HEK293 (cell line): ENCODE measurements at regions not wholly inside any gene's neighbourhood (a gene's known extent, or its start where the extent isn't known, plus 50 kb on each side); places are given as distances from the start of the nearest gene placed in this dataset.

Experiments
- CTCF ChIA-PET: fragments of 350-600 bp; formaldehyde crosslinking; extraction: SDS; loops from one replicate; lab custom pipeline; 2021; ENCODE audit warnings: antibody characterized with exemption; lab: Yijun Ruan, JAX
- POLR2A ChIA-PET: fragments of 300-600 bp; formaldehyde crosslinking; extraction: SDS; loops from one replicate; lab custom pipeline; 2020; ENCODE audit warnings: antibody characterized with exemption, inconsistent platforms; lab: Yijun Ruan, JAX
- H3K27ac ChIP-seq: fragments of 200-500 bp; sonication (Bioruptor generic); 2 replicates; pipeline ENCODE4 v1.5.1; 2014; ENCODE audit warnings: low read depth, low read length, control low read depth, inconsistent platforms; ENCODE audit errors: extremely low read depth
- H3K36me3 ChIP-seq, 2 experiments: fragments of 200-500 bp in 1 of 2; sonication (Bioruptor generic) in 1 of 2; 1 replicate in 1 of 2; 2 replicates in 1 of 2; pipeline ENCODE4 v1.5.1; 2014 to 2017; ENCODE audit warnings: inconsistent platforms in 2 of 2, low read length in 2 of 2; ENCODE audit not compliant: control insufficient read depth in 2 of 2, insufficient read depth in 1 of 2
- H3K4me1 ChIP-seq: fragments of 200-500 bp; sonication (Bioruptor generic); 2 replicates; pipeline ENCODE4 v1.5.1; 2014; ENCODE audit warnings: mild to moderate bottlenecking, low read length, inconsistent platforms; ENCODE audit not compliant: control insufficient read depth, insufficient read depth
- H3K4me3 ChIP-seq: 2 replicates; pipeline ENCODE4 v1.5.1; 2011; ENCODE audit warnings: low read depth, mild to moderate bottlenecking, control low read depth, low read length, moderate library complexity
- H3K9me3 ChIP-seq: fragments of 200-500 bp; sonication (Bioruptor generic); 2 replicates; pipeline ENCODE4 v1.5.1; 2014; ENCODE audit warnings: low read depth, low read length, inconsistent platforms; ENCODE audit not compliant: control insufficient read depth, insufficient read depth
- BCL11B ChIP-seq: fragments of 450-650 bp; formaldehyde crosslinking; IDR thresholded peaks from 2 replicates; pipeline ENCODE4 v1.5.1; 2016; ENCODE audit warnings: low read depth, missing biosample characterization, missing genetic modification characterization
- GLIS2 ChIP-seq: fragments of 450-650 bp; formaldehyde crosslinking; IDR thresholded peaks from 2 replicates; pipeline ENCODE4 v1.5.1; 2016; ENCODE audit warnings: missing biosample characterization, missing genetic modification characterization
- KLF1 ChIP-seq: fragments of 450-650 bp; formaldehyde crosslinking; IDR thresholded peaks from 2 replicates; pipeline ENCODE4 v1.5.1; 2016; ENCODE audit warnings: missing biosample characterization, missing genetic modification characterization
- ZFHX2 ChIP-seq: fragments of 450-650 bp; formaldehyde crosslinking; conservative IDR thresholded peaks from 2 replicates; pipeline ENCODE4 v1.5.1; 2016; ENCODE audit warnings: missing biosample characterization, missing genetic modification characterization
- ZFP69B ChIP-seq: fragments of 450-650 bp; formaldehyde crosslinking; IDR thresholded peaks from 2 replicates; pipeline ENCODE4 v1.5.1; 2016; ENCODE audit warnings: missing biosample characterization, missing genetic modification characterization
- ZNF292 ChIP-seq: fragments of 450-650 bp; formaldehyde crosslinking; IDR thresholded peaks from 2 replicates; pipeline ENCODE4 v1.5.1; 2016; ENCODE audit warnings: low read depth, missing biosample characterization, missing genetic modification characterization, borderline replicate concordance
- ZNF341 ChIP-seq: fragments of 450-650 bp; formaldehyde crosslinking; IDR thresholded peaks from 2 replicates; pipeline ENCODE4; 2016; ENCODE audit warnings: low read depth, missing biosample characterization, missing genetic modification characterization
- ZNF366 ChIP-seq: fragments of 450-650 bp; formaldehyde crosslinking; conservative IDR thresholded peaks from 2 replicates; pipeline ENCODE4 v1.5.1; 2016; ENCODE audit warnings: missing biosample characterization, missing genetic modification characterization
- ZNF37A ChIP-seq: fragments of 450-650 bp; IDR thresholded peaks from 2 replicates; pipeline ENCODE4 v1.5.1; 2018; ENCODE audit warnings: missing biosample characterization, missing genetic modification characterization
- ZNF416 ChIP-seq: fragments of 450-650 bp; formaldehyde crosslinking; IDR thresholded peaks from 2 replicates; pipeline ENCODE4 v1.5.1; 2016; ENCODE audit warnings: missing biosample characterization, missing genetic modification characterization
- ZNF423 ChIP-seq: fragments of 450-650 bp; formaldehyde crosslinking; IDR thresholded peaks from 2 replicates; pipeline ENCODE4 v1.5.1; 2016; ENCODE audit warnings: missing biosample characterization, missing genetic modification characterization
- ZNF501 ChIP-seq: fragments of 450-650 bp; formaldehyde crosslinking; IDR thresholded peaks from 2 replicates; pipeline ENCODE4 v1.5.1; 2016; ENCODE audit warnings: missing biosample characterization, missing genetic modification characterization
- ZNF510 ChIP-seq: fragments of 450-650 bp; formaldehyde crosslinking; IDR thresholded peaks from 2 replicates; pipeline ENCODE4 v1.5.1; 2018; ENCODE audit warnings: mild to moderate bottlenecking, missing genetic modification characterization, missing biosample characterization; ENCODE audit not compliant: insufficient replicate concordance
- ZNF558 ChIP-seq: fragments of 450-650 bp; formaldehyde crosslinking; IDR thresholded peaks from 2 replicates; pipeline ENCODE4 v1.5.1; 2016; ENCODE audit warnings: missing biosample characterization, missing genetic modification characterization
- ZNF624 ChIP-seq: fragments of 450-650 bp; formaldehyde crosslinking; IDR thresholded peaks from 2 replicates; pipeline ENCODE4 v1.5.1; 2017; ENCODE audit warnings: missing biosample characterization, missing genetic modification characterization
- ZNF660 ChIP-seq: fragments of 450-650 bp; IDR thresholded peaks from 2 replicates; pipeline ENCODE4 v1.5.1; 2018; ENCODE audit warnings: missing biosample characterization, mild to moderate bottlenecking, missing genetic modification characterization
- TF ChIP-seq, protein P1 (sequence below): fragments of 450-650 bp; formaldehyde crosslinking; IDR thresholded peaks from 2 replicates; pipeline ENCODE4 v1.5.1; 2016; ENCODE audit warnings: missing biosample characterization, missing genetic modification characterization
- TF ChIP-seq, protein P2 (sequence below): fragments of 450-650 bp; formaldehyde crosslinking; IDR thresholded peaks from 2 replicates; pipeline ENCODE4 v1.5.0; 2017; ENCODE audit warnings: missing biosample characterization, missing genetic modification characterization, borderline replicate concordance
- TF ChIP-seq, protein P3 (sequence below): fragments of 450-650 bp; formaldehyde crosslinking; IDR thresholded peaks from 2 replicates; pipeline ENCODE4 v1.5.1; 2016; ENCODE audit warnings: missing biosample characterization, missing genetic modification characterization
- TF ChIP-seq, protein P4 (sequence below): fragments of 450-650 bp; formaldehyde crosslinking; IDR thresholded peaks from 2 replicates; pipeline ENCODE4 v1.5.1; 2016; ENCODE audit warnings: missing biosample characterization, missing genetic modification characterization
- TF ChIP-seq, protein P5 (sequence below): fragments of 450-650 bp; formaldehyde crosslinking; IDR thresholded peaks from 2 replicates; pipeline ENCODE4 v1.5.1; 2016; ENCODE audit warnings: missing biosample characterization, missing genetic modification characterization, borderline replicate concordance

DNA sequence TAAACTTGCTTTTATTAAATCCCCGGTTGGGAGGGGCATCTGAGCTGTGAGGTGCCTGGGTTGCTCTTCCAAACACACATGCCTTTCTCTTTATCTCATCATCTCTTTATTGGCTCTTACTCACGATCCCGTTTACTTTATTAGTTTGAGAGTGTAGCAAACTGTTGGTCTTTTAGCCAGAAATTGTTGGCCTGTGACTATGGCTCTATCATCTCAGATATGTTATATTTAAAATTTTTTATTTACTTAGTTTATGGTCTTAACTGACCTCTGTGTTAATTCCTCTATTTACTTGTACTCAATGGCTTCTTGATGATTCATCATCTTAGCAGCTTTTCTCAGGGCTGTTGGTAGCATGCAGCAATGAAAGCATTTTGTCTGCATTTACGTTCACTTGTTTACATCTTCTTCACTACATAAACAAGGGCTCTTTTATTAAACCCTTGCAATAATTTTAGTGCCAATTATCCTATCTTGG is 408.4 kb downstream of the HRH4 start (continued):
- TF ChIP-seq ZNF416 (tag by site-specific recombination) (no peak), ZNF37A (tag by site-specific recombination) (no peak), ZNF558 (tag by site-specific recombination) (no peak), ZNF341 (tag by site-specific recombination) (no peak), ZFHX2 (tag by site-specific recombination) (no peak), ZNF624 (tag by site-specific recombination) (no peak), ZNF501 (tag by site-specific recombination) (no peak), BCL11B (tag by site-specific recombination) (no peak), ZNF510 (tag by site-specific recombination) (no peak), ZNF660 (tag by site-specific recombination) (no peak), ZNF423 (tag by site-specific recombination) (no peak), ZNF292 (tag by site-specific recombination) (no peak)
- TF ChIP-seq, protein P1, sequence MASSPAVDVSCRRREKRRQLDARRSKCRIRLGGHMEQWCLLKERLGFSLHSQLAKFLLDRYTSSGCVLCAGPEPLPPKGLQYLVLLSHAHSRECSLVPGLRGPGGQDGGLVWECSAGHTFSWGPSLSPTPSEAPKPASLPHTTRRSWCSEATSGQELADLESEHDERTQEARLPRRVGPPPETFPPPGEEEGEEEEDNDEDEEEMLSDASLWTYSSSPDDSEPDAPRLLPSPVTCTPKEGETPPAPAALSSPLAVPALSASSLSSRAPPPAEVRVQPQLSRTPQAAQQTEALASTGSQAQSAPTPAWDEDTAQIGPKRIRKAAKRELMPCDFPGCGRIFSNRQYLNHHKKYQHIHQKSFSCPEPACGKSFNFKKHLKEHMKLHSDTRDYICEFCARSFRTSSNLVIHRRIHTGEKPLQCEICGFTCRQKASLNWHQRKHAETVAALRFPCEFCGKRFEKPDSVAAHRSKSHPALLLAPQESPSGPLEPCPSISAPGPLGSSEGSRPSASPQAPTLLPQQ (tag by site-specific recombination) = no peak
- TF ChIP-seq, protein P2, sequence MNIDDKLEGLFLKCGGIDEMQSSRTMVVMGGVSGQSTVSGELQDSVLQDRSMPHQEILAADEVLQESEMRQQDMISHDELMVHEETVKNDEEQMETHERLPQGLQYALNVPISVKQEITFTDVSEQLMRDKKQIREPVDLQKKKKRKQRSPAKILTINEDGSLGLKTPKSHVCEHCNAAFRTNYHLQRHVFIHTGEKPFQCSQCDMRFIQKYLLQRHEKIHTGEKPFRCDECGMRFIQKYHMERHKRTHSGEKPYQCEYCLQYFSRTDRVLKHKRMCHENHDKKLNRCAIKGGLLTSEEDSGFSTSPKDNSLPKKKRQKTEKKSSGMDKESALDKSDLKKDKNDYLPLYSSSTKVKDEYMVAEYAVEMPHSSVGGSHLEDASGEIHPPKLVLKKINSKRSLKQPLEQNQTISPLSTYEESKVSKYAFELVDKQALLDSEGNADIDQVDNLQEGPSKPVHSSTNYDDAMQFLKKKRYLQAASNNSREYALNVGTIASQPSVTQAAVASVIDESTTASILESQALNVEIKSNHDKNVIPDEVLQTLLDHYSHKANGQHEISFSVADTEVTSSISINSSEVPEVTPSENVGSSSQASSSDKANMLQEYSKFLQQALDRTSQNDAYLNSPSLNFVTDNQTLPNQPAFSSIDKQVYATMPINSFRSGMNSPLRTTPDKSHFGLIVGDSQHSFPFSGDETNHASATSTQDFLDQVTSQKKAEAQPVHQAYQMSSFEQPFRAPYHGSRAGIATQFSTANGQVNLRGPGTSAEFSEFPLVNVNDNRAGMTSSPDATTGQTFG (tag by site-specific recombination) = no peak

DNA sequence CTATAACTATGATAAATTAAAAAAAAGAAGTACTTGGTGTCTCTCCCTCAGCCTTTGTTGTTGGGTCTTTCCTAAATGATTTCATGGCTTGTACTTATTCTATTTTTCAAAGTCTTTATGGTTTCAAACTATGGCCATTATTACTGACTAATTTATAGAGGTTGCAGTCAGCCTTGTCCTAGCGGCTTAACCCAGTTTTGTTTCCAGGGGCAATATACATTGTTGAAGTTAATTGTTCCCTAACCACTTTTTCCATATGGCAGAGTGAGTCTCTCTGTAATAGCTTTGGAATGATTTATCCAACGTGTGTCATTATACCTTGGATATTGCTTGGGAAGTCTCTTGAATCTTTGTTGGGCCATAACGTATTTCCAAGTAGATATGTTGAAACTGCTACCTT is 408.8 kb downstream of the HRH4 start:
- H3K4me1 ChIP-seq = no peaks in the 10 kb centered on the region
- POLR2A ChIA-PET = no interaction called here

More for the DNA sequence above, 408.8 kb downstream of the HRH4 start:
- no peak for TF ChIP-seq GLIS2 (tag by site-specific recombination)
- TF ChIP-seq, protein P3, sequence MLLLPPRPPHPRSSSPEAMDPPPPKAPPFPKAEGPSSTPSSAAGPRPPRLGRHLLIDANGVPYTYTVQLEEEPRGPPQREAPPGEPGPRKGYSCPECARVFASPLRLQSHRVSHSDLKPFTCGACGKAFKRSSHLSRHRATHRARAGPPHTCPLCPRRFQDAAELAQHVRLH (tag by site-specific recombination) = no peak
- no peak for TF ChIP-seq ZNF366 (tag by site-specific recombination)
- no peak for TF ChIP-seq ZFP69B (tag by site-specific recombination)
- TF ChIP-seq, protein P4, sequence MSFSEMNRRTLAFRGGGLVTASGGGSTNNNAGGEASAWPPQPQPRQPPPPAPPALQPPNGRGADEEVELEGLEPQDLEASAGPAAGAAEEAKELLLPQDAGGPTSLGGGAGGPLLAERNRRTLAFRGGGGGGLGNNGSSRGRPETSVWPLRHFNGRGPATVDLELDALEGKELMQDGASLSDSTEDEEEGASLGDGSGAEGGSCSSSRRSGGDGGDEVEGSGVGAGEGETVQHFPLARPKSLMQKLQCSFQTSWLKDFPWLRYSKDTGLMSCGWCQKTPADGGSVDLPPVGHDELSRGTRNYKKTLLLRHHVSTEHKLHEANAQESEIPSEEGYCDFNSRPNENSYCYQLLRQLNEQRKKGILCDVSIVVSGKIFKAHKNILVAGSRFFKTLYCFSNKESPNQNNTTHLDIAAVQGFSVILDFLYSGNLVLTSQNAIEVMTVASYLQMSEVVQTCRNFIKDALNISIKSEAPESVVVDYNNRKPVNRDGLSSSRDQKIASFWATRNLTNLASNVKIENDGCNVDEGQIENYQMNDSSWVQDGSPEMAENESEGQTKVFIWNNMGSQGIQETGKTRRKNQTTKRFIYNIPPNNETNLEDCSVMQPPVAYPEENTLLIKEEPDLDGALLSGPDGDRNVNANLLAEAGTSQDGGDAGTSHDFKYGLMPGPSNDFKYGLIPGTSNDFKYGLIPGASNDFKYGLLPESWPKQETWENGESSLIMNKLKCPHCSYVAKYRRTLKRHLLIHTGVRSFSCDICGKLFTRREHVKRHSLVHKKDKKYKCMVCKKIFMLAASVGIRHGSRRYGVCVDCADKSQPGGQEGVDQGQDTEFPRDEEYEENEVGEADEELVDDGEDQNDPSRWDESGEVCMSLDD (tag by site-specific recombination) = no peak
- TF ChIP-seq, protein P5, sequence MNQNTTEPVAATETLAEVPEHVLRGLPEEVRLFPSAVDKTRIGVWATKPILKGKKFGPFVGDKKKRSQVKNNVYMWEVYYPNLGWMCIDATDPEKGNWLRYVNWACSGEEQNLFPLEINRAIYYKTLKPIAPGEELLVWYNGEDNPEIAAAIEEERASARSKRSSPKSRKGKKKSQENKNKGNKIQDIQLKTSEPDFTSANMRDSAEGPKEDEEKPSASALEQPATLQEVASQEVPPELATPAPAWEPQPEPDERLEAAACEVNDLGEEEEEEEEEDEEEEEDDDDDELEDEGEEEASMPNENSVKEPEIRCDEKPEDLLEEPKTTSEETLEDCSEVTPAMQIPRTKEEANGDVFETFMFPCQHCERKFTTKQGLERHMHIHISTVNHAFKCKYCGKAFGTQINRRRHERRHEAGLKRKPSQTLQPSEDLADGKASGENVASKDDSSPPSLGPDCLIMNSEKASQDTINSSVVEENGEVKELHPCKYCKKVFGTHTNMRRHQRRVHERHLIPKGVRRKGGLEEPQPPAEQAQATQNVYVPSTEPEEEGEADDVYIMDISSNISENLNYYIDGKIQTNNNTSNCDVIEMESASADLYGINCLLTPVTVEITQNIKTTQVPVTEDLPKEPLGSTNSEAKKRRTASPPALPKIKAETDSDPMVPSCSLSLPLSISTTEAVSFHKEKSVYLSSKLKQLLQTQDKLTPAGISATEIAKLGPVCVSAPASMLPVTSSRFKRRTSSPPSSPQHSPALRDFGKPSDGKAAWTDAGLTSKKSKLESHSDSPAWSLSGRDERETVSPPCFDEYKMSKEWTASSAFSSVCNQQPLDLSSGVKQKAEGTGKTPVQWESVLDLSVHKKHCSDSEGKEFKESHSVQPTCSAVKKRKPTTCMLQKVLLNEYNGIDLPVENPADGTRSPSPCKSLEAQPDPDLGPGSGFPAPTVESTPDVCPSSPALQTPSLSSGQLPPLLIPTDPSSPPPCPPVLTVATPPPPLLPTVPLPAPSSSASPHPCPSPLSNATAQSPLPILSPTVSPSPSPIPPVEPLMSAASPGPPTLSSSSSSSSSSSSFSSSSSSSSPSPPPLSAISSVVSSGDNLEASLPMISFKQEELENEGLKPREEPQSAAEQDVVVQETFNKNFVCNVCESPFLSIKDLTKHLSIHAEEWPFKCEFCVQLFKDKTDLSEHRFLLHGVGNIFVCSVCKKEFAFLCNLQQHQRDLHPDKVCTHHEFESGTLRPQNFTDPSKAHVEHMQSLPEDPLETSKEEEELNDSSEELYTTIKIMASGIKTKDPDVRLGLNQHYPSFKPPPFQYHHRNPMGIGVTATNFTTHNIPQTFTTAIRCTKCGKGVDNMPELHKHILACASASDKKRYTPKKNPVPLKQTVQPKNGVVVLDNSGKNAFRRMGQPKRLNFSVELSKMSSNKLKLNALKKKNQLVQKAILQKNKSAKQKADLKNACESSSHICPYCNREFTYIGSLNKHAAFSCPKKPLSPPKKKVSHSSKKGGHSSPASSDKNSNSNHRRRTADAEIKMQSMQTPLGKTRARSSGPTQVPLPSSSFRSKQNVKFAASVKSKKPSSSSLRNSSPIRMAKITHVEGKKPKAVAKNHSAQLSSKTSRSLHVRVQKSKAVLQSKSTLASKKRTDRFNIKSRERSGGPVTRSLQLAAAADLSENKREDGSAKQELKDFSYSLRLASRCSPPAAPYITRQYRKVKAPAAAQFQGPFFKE (tag by site-specific recombination) = no peak
- TF ChIP-seq KLF1 (tag by site-specific recombination) = no peak
- Histone ChIP-seq H3K27ac (no peak overlapping the region), H3K4me3 (no peak overlapping the region), H3K9me3 (no peaks in the 10 kb centered on the region), H3K36me3 (no peaks in the 10 kb centered on the region)
- CTCF ChIA-PET = interaction anchor here (0.7 to 1.7 kb wide), 3 partner anchors 12 to 1569 kb away, joined by 3 to 5 read pairs (median 4); no protein-coding TSS in a partner anchor
